ENCODE measurements at regions not wholly inside any gene's neighbourhood (a gene's known extent, or its start where the extent isn't known, plus 50 kb on each side); places are given as distances from the start of the nearest gene placed in this dataset.

- no peak for ATAC-seq
- H3K9me3 ChIP-seq (ENCODE audit: control insufficient read depth, low read length, poor library complexity, severe bottlenecking), result no peaks in the 10 kb centered on the region
- H3K27me3 Mint-ChIP-seq, result no peaks in the 10 kb centered on the region
- H3K4me3 Mint-ChIP-seq, result no peak overlapping the region
- H3K4me1 Mint-ChIP-seq, result no peaks in the 10 kb centered on the region
- no peak for DNase-seq
- H3K36me3 Mint-ChIP-seq (ENCODE audit: low read depth), result no peaks in the 10 kb centered on the region
- no peak overlapping the region for H3K27ac Mint-ChIP-seq
These were observed 299.5 kb downstream of the NPIPA8 start for GRCh38 chr16:18037051-18037450.

- H3K27me3 Mint-ChIP-seq, result peaks cover 27% of the 10 kb centered on the region
- no peak overlapping the region for H3K4me3 Mint-ChIP-seq
- DNase-seq (no peak), ATAC-seq (no peak)
- H3K36me3 Mint-ChIP-seq (ENCODE audit: low read depth), result no peaks in the 10 kb centered on the region
- no peaks in the 10 kb centered on the region for H3K9me3 ChIP-seq (ENCODE audit: control insufficient read depth, low read length, poor library complexity, severe bottlenecking)
- H3K4me1 Mint-ChIP-seq, result no peaks in the 10 kb centered on the region
- H3K27ac Mint-ChIP-seq, result no peak overlapping the region
These were observed 311.9 kb downstream of the NPIPA8 start for GRCh38 chr16:18024611-18025010.

GRCh38 chr16:18018376-18018775 lies 318.2 kb downstream of the NPIPA8 start:
- no peaks in the 10 kb centered on the region for H3K4me1 Mint-ChIP-seq
- ATAC-seq, result no peak
- H3K36me3 Mint-ChIP-seq (ENCODE audit: low read depth), result no peaks in the 10 kb centered on the region
- H3K9me3 ChIP-seq (ENCODE audit: control insufficient read depth, low read length, poor library complexity, severe bottlenecking), result no peaks in the 10 kb centered on the region
- peaks cover 42% of the 10 kb centered on the region for H3K27me3 Mint-ChIP-seq
- no peak overlapping the region for H3K27ac Mint-ChIP-seq
- no peak overlapping the region for H3K4me3 Mint-ChIP-seq
- DNase-seq, result no peak

- no peaks in the 10 kb centered on the region for H3K9me3 ChIP-seq (ENCODE audit: control insufficient read depth, low read length, poor library complexity, severe bottlenecking)
- Mint-ChIP-seq H3K4me1 (no peaks in the 10 kb centered on the region), H3K27ac (no peak overlapping the region), H3K36me3 (ENCODE audit: low read depth) (no peaks in the 10 kb centered on the region), H3K4me3 (no peak overlapping the region), H3K27me3 (peaks cover 43% of the 10 kb centered on the region)
- no peak for DNase-seq
- no peak for ATAC-seq
These were observed 322.7 kb downstream of the NPIPA8 start for GRCh38 chr16:18013863-18014262.

GRCh38 chr16:18008356-18008755 lies 328.2 kb downstream of the NPIPA8 start:
- Mint-ChIP-seq H3K27ac (no peak overlapping the region), H3K4me3 (no peak overlapping the region), H3K27me3 (peaks cover 28% of the 10 kb centered on the region), H3K4me1 (no peaks in the 10 kb centered on the region), H3K36me3 (ENCODE audit: low read depth) (no peaks in the 10 kb centered on the region)
- DNase-seq, result no peak
- no peaks in the 10 kb centered on the region for H3K9me3 ChIP-seq (ENCODE audit: control insufficient read depth, low read length, poor library complexity, severe bottlenecking)
- no peak for ATAC-seq

GRCh38 chr16:18003033-18003432 lies 333.5 kb downstream of the NPIPA8 start:
- Mint-ChIP-seq H3K4me1 (no peaks in the 10 kb centered on the region), H3K36me3 (ENCODE audit: low read depth) (peaks cover 2% of the 10 kb centered on the region), H3K27ac (no peak overlapping the region), H3K4me3 (no peak overlapping the region), H3K27me3 (peaks cover 16% of the 10 kb centered on the region)
- ATAC-seq (no peak), DNase-seq (no peak)
- H3K9me3 ChIP-seq (ENCODE audit: control insufficient read depth, low read length, poor library complexity, severe bottlenecking), result no peaks in the 10 kb centered on the region

GRCh38 chr16:17998996-17999395 lies 337.5 kb downstream of the NPIPA8 start:
- H3K9me3 ChIP-seq (ENCODE audit: control insufficient read depth, low read length, poor library complexity, severe bottlenecking), result no peaks in the 10 kb centered on the region
- peaks cover 2% of the 10 kb centered on the region for H3K36me3 Mint-ChIP-seq (ENCODE audit: low read depth)
- H3K4me3 Mint-ChIP-seq, result no peak overlapping the region
- H3K27ac Mint-ChIP-seq, result no peak overlapping the region
- peaks cover 42% of the 10 kb centered on the region for H3K27me3 Mint-ChIP-seq
- ATAC-seq (no peak), DNase-seq (no peak)
- H3K4me1 Mint-ChIP-seq, result no peaks in the 10 kb centered on the region

GRCh38 chr16:17998550-17998949 lies 338.0 kb downstream of the NPIPA8 start:
- H3K4me3 Mint-ChIP-seq, result no peak overlapping the region
- no peak overlapping the region for H3K27ac Mint-ChIP-seq
- peaks cover 39% of the 10 kb centered on the region for H3K27me3 Mint-ChIP-seq
- H3K4me1 Mint-ChIP-seq, result no peaks in the 10 kb centered on the region
- ATAC-seq (no peak), DNase-seq (no peak)
- H3K9me3 ChIP-seq (ENCODE audit: control insufficient read depth, low read length, poor library complexity, severe bottlenecking), result no peaks in the 10 kb centered on the region
- H3K36me3 Mint-ChIP-seq (ENCODE audit: low read depth), result peaks cover 2% of the 10 kb centered on the region

GRCh38 chr16:17994027-17994426 lies 342.5 kb downstream of the NPIPA8 start:
- Mint-ChIP-seq H3K36me3 (ENCODE audit: low read depth) (peaks cover 5% of the 10 kb centered on the region), H3K4me1 (no peaks in the 10 kb centered on the region), H3K4me3 (no peak overlapping the region), H3K27ac (no peak overlapping the region), H3K27me3 (peaks cover 57% of the 10 kb centered on the region)
- no peaks in the 10 kb centered on the region for H3K9me3 ChIP-seq (ENCODE audit: control insufficient read depth, low read length, poor library complexity, severe bottlenecking)
- ATAC-seq (no peak), DNase-seq (no peak)

- Mint-ChIP-seq H3K27ac (no peak overlapping the region), H3K4me1 (no peaks in the 10 kb centered on the region), H3K36me3 (ENCODE audit: low read depth) (peaks cover 5% of the 10 kb centered on the region), H3K4me3 (no peak overlapping the region), H3K27me3 (peaks cover 52% of the 10 kb centered on the region)
- no peaks in the 10 kb centered on the region for H3K9me3 ChIP-seq (ENCODE audit: control insufficient read depth, low read length, poor library complexity, severe bottlenecking)
- no peak for ATAC-seq
- no peak for DNase-seq
These were observed 344.1 kb downstream of the NPIPA8 start for GRCh38 chr16:17992416-17992815.

GRCh38 chr16:17989255-17989654 lies 347.3 kb downstream of the NPIPA8 start:
- ATAC-seq (no peak), DNase-seq (no peak)
- H3K36me3 Mint-ChIP-seq (ENCODE audit: low read depth), result peaks cover 5% of the 10 kb centered on the region
- no peak overlapping the region for H3K27ac Mint-ChIP-seq
- no peaks in the 10 kb centered on the region for H3K9me3 ChIP-seq (ENCODE audit: control insufficient read depth, low read length, poor library complexity, severe bottlenecking)
- peaks cover 49% of the 10 kb centered on the region for H3K27me3 Mint-ChIP-seq
- H3K4me3 Mint-ChIP-seq, result no peak overlapping the region
- no peaks in the 10 kb centered on the region for H3K4me1 Mint-ChIP-seq

- DNase-seq (no peak), ATAC-seq (no peak)
- Mint-ChIP-seq H3K27me3 (peaks cover 46% of the 10 kb centered on the region), H3K27ac (no peak overlapping the region), H3K36me3 (ENCODE audit: low read depth) (peaks cover 5% of the 10 kb centered on the region), H3K4me3 (no peak overlapping the region), H3K4me1 (no peaks in the 10 kb centered on the region)
- H3K9me3 ChIP-seq (ENCODE audit: control insufficient read depth, low read length, poor library complexity, severe bottlenecking), result no peaks in the 10 kb centered on the region
These were observed 347.7 kb downstream of the NPIPA8 start for GRCh38 chr16:17988839-17989238.

- DNase-seq, result no peak
- no peak for ATAC-seq
- Mint-ChIP-seq H3K27ac (no peak overlapping the region), H3K36me3 (ENCODE audit: low read depth) (peaks cover 3% of the 10 kb centered on the region), H3K4me3 (no peak overlapping the region), H3K27me3 (peaks cover 46% of the 10 kb centered on the region), H3K4me1 (no peaks in the 10 kb centered on the region)
- H3K9me3 ChIP-seq (ENCODE audit: control insufficient read depth, low read length, poor library complexity, severe bottlenecking), result no peaks in the 10 kb centered on the region
These were observed 349.5 kb downstream of the NPIPA8 start for GRCh38 chr16:17986991-17987390.

- Mint-ChIP-seq H3K27ac (no peak overlapping the region), H3K36me3 (ENCODE audit: low read depth) (peaks cover 3% of the 10 kb centered on the region), H3K4me1 (no peaks in the 10 kb centered on the region), H3K27me3 (peaks cover 33% of the 10 kb centered on the region), H3K4me3 (no peak overlapping the region)
- no peaks in the 10 kb centered on the region for H3K9me3 ChIP-seq (ENCODE audit: control insufficient read depth, low read length, poor library complexity, severe bottlenecking)
- DNase-seq, result no peak
- no peak for ATAC-seq
These were observed 351.7 kb downstream of the NPIPA8 start for GRCh38 chr16:17984810-17985209.

Data from T-helper 17 cell (primary cell).